Hematopoietic multipotent progenitor cell treated with erythropoietin and hydrocortisone succinate and interleukin-3 and kit ligand, for 15 days (in vitro differentiated cells): ENCODE measurements at regions not wholly inside any gene's neighbourhood (a gene's known extent, or its start where the extent isn't known, plus 50 kb on each side); places are given as distances from the start of the nearest gene placed in this dataset.
"Not testable (repeated sequence)": the region's sequence is repeated elsewhere in the genome, so short reads cannot be mapped to it uniquely, and the experiment has no call there.

Experiments
- DNase-seq: peaks from one replicate; pipeline ENCODE4 v3.0.0-alpha.2; 2015; ENCODE audit warnings: low spot score

DNA sequence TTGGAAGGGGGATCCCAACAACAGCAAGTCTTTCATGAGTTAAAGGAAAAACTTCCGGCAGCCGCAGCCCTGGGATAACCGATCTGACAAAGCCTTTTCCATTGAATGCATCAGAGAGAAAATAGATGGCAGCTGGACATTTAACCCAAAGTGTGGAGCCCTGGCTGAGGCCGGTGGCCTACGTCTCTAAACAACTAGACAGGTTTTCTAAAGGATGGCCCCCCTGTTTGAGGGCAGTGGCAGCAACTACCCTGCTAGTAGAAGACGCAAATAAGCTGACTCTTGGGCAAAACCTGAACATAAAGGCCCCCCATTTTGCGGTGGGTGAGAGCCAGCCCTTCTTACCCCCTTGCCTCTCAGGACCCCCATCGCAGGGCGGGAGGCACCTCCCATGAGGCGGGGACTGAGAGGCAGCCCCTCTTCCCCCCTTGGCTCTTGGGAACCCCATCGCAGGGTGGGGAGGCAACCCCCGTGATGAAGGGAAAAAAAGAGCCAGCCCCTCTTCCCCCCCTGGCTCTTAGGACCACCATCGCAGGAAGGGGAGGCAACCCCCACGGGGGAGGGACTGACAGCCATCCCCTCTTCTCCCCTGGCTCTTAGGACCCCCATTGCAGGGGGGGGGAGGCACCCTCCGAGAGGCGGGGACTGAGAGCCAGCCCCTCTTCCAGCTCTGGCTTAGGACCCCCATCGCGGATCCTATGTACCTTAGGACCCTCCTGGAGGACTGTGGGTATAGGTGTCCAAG lies 2422.9 kb upstream of the PCDH20 start:
- DNase-seq: no peak

DNA sequence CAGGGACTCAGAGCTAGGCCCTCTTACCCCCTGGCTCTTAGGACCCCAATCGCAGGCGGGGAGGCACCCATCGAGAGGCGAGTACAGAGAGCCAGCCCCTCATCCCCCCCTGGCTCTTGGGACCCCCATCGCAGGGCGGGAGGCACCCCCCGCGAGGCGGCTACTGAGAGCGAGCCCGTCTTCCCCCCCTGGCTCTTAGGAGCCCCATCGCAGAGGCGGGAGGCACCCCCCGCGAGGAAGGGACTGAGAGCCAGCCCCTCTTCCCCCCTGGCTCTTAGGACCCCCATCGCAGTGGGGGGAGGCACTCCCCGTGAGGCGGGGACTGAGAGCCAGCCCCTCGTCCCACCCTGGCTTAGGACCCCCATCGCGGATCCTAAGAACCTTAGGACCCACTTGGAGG lies 2422.1 kb upstream of the PCDH20 start:
- not testable (repeated sequence) for DNase-seq

- not testable (repeated sequence) for DNase-seq
Measured at GRCh38 chr13:63829609-63830008, 2414.0 kb upstream of the PCDH20 start.

GRCh38 chr13:63821785-63822184 lies 2406.1 kb upstream of the PCDH20 start:
- not testable (repeated sequence) for DNase-seq

DNA sequence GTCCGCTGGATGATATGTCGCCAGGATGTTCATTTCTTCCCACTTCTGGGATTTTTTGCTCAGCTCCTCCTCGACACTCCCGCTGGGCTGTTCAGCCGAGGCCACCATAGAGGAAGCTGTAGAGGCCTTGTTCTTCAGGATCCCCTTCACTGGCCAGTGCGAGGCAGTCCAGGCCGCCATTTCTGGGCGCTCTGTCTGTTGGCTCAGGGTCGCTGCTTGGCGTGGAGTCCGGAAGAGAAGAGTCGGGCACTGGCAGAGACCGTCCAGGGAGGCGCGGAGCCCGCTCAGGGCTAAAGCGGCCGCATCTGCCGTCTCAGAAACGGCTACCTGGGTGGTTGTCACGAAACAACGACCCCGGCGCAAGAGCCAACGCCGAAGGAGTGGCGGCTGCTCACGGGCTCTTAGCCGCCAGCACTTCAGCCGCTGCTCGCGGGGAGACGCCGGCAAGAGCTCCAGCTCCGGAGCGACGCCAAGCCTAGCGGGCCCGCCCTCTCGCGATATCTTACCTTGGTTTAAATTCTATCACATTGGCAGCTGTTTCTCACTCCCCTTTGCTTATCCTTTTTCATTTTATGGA lies 2395.9 kb upstream of the PCDH20 start:
- DNase-seq: not testable (repeated sequence)

- DNase-seq: not testable (repeated sequence)
Measured at GRCh38 chr13:63791134-63791533, 2375.5 kb upstream of the PCDH20 start.

DNA sequence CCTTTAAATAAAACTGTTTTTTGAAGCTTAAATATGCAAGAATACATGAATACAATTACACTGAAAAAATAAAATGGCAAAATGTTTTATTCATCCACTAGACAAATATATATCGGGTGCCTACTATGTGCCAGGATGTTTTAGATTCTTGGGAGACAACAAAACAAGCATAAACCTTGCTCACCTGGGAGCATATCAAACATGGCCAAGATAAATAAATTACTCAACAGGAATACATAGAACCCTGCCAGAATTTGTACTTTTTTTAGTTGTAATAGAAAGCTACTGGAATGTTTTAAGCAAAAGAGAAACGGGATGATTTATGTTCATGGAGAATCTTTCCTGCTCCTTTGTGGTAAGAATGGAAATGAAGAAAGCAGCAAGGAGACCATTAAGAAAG lies 2358.5 kb upstream of the PCDH20 start:
- no peak for DNase-seq

DNA sequence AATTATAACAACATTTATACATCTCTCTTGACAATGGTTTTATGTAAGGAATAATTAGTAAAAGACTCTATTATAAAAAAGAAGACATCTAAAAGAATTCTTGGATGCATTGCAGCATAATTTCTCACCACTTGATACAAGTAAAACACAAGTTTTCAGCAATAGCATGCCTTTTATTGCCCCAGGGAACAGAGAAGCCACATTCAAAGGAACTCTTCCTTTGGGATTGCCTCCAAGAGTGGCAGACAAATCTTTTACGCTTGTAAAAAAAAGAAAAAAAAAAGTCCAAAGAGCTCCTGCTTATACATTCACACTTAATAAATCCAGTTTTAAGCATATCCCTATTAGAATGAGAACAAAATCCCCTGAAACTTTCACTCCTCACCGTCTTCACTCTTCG lies 2357.8 kb upstream of the PCDH20 start:
- no peak for DNase-seq

- not testable (repeated sequence) for DNase-seq
Measured at GRCh38 chr13:63757683-63758082, 2342.0 kb upstream of the PCDH20 start.

GRCh38 chr13:63749857-63750256 lies 2334.2 kb upstream of the PCDH20 start:
- DNase-seq: not testable (repeated sequence)

- not testable (repeated sequence) for DNase-seq
Measured at GRCh38 chr13:63741814-63742101, 2326.1 kb upstream of the PCDH20 start.

DNA sequence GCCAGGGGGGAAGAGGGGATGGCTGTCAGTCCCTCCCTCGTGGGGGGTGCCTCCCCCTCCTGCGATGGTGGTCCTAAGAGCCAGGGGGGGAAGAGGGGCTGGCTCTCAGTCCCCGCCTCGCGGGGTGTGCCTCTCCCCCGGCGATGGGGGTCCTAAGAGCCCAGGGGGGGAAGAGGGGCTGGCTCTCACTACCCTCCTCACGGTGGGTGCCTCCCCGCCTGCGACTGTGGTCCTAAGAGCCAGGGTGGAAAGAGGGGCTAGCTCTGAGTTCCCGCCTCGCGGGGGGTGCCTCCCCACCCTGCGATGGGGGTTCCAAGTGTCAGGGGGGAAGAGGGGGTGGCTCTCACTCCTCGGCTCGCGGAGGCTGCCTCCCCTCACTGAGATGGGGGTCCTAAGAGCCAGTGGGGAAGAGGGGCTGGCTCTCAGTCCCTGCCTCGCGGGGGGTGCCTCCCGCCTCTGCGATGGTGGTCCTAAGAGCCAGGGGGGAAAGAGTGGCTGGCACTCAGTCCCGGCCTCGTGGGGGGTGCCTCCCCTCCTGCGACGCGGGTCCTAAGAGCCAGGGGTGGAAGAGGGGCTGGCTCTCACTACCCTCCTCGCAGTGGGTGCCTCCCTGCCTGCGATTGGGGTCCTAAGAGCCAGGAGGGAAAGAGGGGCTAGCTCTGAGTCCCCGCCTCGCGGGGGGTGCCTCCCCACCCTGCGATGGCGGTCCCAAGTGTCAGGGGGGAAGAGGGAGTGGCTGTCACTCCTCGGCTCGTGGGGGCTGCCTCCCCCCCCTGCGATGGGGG lies 2325.6 kb upstream of the PCDH20 start:
- DNase-seq: no peak

- DNase-seq: not testable (repeated sequence)
Measured at GRCh38 chr13:63739112-63739735, 2323.6 kb upstream of the PCDH20 start.

GRCh38 chr13:63737418-63737817 lies 2321.8 kb upstream of the PCDH20 start:
- no peak for DNase-seq

- DNase-seq: no peak
Measured at GRCh38 chr13:63731896-63732295, 2316.2 kb upstream of the PCDH20 start.

- not testable (repeated sequence) for DNase-seq
Measured at GRCh38 chr13:63712159-63712558, 2296.5 kb upstream of the PCDH20 start.

DNA sequence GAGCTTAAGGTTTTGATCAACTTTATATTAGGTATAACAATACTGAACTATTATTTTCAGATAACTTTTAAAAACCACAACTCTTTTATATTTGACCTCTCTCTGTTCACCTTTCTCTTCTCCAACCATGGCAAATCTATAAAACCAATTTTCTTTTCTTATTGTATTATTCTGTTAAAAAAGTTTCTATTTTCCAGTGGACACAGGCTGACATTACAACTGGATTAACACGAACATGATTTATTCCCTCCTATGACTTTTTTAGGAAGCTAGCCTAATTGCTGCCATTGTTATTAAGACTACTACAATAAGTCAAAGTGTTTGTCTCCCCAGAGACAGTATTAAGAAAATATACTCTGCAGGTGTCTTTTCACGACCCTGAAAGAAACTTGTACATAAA lies 2291.1 kb upstream of the PCDH20 start:
- no peak for DNase-seq

- no peak for DNase-seq
Measured at GRCh38 chr13:63704521-63704920, 2288.9 kb upstream of the PCDH20 start.

GRCh38 chr13:63700350-63700749 lies 2284.7 kb upstream of the PCDH20 start:
- DNase-seq: no peak

GRCh38 chr13:63699948-63700347 lies 2284.3 kb upstream of the PCDH20 start:
- no peak for DNase-seq

DNA sequence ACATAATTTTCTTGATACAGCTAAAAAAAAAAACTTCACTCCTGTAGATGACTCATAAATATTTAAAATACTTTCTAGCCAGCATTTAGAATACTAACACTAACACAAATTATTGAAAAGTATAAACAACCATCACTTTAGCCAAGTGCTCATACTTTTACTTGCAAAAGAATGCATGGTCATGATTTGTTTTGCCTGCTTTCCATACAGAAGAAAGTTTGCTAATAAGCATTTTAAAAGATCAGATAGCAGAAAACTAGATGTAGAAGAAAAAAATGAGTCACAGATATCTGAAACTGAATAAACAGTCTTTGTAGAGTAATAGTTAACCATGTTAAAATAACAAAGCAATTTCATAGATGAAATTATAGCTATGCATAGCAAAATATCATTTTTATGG lies 2280.4 kb upstream of the PCDH20 start:
- no peak for DNase-seq

DNA sequence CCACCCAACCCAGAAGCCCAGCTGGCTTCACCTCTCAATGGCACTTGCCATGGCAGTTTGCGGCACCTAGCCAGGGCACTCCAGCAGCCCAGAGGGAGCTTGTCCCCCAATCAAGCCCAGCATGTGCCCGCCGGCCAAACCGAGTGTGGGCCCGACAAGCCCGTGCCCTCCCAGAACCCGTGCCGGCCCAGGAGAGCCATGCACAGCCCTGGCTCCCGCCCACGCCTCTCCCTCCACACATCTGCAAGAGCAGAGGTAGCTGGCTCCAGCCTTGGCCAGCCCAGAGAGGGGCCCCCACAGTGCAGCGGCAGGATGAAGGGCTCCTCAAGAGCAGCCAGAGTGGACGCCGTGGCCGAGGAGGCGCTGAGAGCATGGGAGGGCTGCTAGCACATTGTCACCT lies 2278.0 kb upstream of the PCDH20 start:
- no peak for DNase-seq

- DNase-seq: no peak
Measured at GRCh38 chr13:63691474-63691873, 2275.8 kb upstream of the PCDH20 start.
